GM19397 (cell line): ENCODE measurements at regions not wholly inside any gene's neighbourhood (a gene's known extent, or its start where the extent isn't known, plus 50 kb on each side); places are given as distances from the start of the nearest gene placed in this dataset.

Experiments
- ATAC-seq: cut with Tn5 transposase; IDR thresholded peaks from one replicate; pipeline ENCODE4 v1.9.1; 2021; ENCODE audit warnings: mild to moderate bottlenecking, moderate library complexity; ENCODE audit not compliant: unreplicated experiment

DNA sequence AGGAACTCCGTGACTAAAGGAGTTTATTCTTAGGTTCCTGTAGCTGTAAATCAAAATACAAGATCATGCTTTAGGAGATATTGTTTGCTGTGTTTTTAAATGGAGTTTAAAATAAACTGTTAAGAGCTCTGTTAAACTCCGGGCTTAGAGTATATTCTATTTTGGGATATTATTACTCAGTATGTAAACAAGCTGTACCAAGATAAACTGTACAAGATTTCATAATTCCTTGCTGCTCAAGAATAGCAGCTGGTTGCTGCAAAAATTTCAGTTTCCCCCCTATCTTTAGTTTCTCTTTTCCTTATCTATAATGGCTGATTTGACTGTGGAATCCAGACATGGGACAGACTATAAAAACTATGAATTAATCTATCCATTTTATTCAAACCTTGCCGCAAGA lies 215.7 kb downstream of the HTR7 start:
- no peak for ATAC-seq

DNA sequence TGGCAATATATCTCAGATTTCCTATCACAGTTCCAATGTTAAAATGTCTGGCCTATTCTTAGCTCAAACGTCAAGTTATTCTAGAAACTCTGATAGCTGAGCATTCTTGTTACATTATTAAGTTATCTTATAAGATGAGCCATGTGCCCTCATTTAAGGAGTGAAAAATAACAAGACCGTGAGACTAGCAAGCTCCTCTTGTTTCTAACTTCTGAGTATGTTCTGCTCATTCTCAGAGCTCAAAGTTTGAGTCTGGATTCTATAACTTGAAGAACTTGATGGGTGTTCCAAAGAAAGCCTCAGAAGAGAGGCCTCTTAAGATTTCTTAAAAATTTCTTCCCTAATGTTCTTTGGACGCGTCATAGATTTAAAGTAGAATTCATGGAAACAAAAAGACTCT lies 215.2 kb downstream of the HTR7 start:
- ATAC-seq = no peak

DNA sequence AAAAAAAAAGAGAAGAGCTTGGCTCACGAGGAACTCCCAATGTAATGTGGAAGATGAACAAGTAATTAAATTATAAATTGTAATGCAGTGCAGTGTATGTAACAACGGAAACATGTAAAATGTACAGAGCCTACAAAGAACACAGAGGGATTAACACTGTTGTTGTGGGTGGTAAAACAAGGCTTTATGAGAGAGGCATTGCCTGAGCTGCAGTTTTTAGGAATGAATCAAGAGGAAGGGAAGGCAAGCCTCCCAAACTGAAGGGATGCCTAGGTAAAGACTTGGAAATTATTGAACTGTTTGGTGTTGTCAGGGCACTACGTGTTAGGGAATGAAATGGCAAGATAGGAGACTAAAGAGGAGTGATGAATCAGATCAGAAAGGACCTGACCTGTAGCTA lies 213.7 kb downstream of the HTR7 start:
- ATAC-seq = no peak

DNA sequence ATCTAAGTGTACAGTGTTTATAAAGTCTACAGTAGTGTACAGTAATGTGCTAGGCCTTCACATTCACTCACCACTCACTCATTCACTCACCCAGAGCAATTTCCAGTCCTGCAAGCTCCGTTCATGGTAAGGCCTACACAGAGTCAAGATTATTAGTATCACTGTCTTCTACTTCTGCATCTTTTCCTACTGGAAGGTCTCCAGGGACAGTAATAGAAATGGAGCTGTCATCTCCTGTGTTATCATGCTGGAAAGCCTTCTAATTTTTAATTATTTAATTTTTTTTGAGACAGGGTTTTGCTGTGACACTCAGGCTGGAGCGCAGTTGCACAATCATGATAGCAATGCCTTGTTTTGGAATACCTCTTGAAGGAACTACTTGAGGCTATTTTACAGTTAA lies 207.0 kb downstream of the HTR7 start:
- no peak for ATAC-seq

DNA sequence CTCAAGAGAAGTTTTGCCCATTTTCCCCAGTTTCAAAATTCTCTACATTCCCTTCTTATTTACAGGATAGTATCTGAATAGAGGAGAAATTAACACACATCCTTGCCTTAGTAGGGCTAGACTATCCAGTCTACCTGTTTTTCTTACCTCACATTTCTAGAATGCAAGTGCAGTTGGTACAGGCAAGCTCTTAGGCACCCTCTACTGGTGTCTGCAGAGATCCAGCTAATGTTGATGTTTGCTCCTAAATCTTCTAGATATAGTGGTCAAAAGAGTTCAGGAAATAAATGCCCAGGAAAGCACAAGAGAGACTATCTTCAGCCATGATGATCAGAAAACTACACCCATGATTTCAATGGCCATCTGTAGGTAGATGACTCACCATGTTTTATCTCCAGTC lies 205.3 kb downstream of the HTR7 start:
- no peak for ATAC-seq

DNA sequence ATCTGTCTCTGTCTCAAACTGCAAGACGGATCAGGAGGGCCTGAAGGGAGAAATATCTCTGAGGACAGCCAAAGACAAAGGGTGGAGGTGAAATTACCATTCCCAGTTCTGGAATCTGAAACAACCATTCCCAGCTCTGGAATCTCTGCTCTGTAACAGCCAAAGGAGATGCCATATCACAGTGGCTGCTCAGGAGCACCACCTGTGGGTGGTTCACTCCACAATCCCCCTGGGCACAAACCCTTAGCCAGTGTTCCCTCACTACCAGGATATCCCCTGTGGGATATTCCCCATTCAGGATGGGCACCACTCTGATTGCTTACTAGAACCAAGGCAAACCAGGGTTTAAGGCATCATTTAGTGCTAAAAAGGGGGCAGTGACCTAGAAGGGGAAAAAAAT lies 199.0 kb downstream of the HTR7 start:
- no peak for ATAC-seq

DNA sequence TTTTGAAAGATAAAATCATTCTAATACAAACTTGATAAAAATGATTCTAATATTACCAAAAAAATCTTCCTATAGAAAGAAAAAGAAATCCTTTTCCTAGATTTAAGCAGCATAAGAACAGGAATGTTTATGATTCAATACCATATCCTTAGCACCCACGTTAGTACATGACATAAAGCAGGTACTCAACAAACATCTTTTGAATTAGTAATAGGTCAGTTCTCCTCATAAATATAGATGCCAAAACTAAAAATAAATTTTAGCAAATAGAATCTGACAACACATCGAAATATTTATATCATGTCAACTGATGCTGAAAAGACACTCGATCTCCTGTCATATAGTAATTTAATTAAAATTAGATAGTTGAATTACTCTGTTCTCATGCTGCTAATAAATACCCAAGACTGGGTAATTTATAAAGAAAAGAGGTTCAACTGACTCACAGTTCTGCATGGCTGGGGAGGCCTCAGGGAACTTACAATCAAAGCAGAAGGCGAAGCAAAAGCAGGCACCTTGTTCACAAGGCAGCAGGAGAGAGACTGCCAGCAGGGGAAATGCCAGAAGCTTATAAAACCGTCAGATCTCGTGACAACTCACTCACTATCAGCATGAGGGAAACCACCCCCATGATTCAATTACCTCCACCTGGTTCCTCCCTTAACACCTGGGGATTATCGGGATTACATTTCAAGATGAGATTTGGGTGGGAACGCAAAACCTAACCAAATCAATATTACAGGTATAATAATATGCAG lies 191.8 kb downstream of the HTR7 start:
- ATAC-seq = no peak

DNA sequence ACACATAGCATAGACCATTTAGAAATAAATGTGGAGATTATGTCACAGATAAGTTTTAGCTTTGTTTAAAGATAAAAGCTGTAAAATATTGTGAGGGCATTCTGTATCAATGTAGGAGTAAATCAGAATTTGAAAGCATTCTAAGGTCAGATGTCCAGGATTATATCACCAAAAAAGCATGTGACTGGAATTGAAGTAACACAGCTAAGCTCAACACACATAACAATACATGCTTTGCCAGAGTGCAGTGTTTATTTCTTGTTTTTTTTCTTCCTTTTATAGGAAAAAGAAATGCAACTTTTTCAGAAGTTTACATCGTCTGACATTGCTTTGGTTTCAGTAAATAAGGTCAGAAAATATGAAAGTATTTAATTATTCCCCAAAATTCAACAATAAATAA lies 183.4 kb downstream of the HTR7 start:
- no peak for ATAC-seq

DNA sequence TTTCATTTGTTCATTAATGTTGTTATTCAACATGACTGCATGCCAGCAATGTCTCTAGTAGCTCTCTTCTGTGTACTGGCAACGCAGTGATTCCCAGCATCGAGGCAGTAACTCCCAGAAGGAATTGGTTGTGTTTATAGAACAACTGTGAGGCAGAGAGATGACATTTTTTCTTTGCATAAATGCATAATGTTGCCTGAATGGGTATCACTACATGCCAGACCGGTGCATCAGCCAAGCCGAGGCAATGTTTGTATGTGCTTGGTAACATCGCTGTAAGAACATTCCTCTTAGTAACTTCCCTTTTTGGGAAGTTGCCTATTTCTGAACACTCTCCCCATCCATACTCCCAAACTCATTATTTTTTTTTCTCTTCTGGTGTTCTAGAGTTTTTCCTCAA lies 182.9 kb downstream of the HTR7 start:
- ATAC-seq = no peak

DNA sequence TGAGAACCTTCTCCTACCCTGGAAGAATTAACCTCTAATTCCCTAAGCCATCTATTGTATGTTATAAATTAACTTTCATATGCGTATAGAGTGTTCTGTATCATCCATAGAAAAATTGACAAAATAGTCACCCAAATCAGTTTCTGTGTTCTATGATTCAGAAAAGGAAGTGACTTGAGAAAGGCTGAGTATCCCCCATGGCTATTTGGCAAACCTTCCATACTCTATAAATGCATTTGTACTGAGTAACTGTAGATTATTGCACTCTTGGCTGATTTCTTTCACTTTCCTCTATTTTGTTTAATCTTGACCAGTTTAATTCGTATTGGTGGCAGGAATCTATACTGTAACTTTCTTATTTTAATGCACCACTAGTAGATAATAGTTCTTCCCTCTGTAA lies 182.2 kb downstream of the HTR7 start:
- ATAC-seq = no peak
